Prostate gland (tissue), 2 donors: ENCODE measurements at regions not wholly inside any gene's neighbourhood (a gene's known extent, or its start where the extent isn't known, plus 50 kb on each side); places are given as distances from the start of the nearest gene placed in this dataset.

ENCODE experiments used
- POLR2A ChIP-seq: fragments of 450-650 bp; IDR thresholded peaks from one replicate; pipeline ENCODE4 v1.6.1; 2016; ENCODE audit warnings: antibody characterized with exemption, mild to moderate bottlenecking
- POLR2AphosphoS5 ChIP-seq: sonication (generic); formaldehyde crosslinking; IDR thresholded peaks from one replicate; pipeline ENCODE4 v1.6.1; 2017; ENCODE audit warnings: antibody characterized with exemption
- TF ChIP-seq, protein P1 (sequence below), 4 experiments: fragments of 200-600 bp in 2 of 4; fragments of 450-650 bp in 2 of 4; sonication (generic) in 2 of 4; IDR thresholded peaks; 1 replicate in 3 of 4; 2 replicates in 1 of 4; pipeline ENCODE4 v1.5.1; 2016 to 2019; ENCODE audit warnings: antibody characterized with exemption in 4 of 4, mild to moderate bottlenecking in 2 of 4, moderate library complexity in 2 of 4

GRCh38 chr2:238631491-238632180 is 204.9 kb downstream of the ASB1 start:
- TF ChIP-seq, protein P1, sequence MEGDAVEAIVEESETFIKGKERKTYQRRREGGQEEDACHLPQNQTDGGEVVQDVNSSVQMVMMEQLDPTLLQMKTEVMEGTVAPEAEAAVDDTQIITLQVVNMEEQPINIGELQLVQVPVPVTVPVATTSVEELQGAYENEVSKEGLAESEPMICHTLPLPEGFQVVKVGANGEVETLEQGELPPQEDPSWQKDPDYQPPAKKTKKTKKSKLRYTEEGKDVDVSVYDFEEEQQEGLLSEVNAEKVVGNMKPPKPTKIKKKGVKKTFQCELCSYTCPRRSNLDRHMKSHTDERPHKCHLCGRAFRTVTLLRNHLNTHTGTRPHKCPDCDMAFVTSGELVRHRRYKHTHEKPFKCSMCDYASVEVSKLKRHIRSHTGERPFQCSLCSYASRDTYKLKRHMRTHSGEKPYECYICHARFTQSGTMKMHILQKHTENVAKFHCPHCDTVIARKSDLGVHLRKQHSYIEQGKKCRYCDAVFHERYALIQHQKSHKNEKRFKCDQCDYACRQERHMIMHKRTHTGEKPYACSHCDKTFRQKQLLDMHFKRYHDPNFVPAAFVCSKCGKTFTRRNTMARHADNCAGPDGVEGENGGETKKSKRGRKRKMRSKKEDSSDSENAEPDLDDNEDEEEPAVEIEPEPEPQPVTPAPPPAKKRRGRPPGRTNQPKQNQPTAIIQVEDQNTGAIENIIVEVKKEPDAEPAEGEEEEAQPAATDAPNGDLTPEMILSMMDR (IDR thresholded peaks at IDR 0.05), result no peak
- TF ChIP-seq POLR2A (no peak), POLR2AphosphoS5 (no peak)
